HEK293 (cell line): ENCODE measurements at regions not wholly inside any gene's neighbourhood (a gene's known extent, or its start where the extent isn't known, plus 50 kb on each side); places are given as distances from the start of the nearest gene placed in this dataset.

Source experiments
- CTCF ChIA-PET: fragments of 350-600 bp; formaldehyde crosslinking; extraction: SDS; loops from one replicate; lab custom pipeline; 2021; ENCODE audit warnings: antibody characterized with exemption; lab: Yijun Ruan, JAX
- POLR2A ChIA-PET: fragments of 300-600 bp; formaldehyde crosslinking; extraction: SDS; loops from one replicate; lab custom pipeline; 2020; ENCODE audit warnings: antibody characterized with exemption, inconsistent platforms; lab: Yijun Ruan, JAX
- H3K27ac ChIP-seq: fragments of 200-500 bp; sonication (Bioruptor generic); 2 replicates; pipeline ENCODE4 v1.5.1; 2014; ENCODE audit warnings: low read depth, low read length, control low read depth, inconsistent platforms; ENCODE audit errors: extremely low read depth
- H3K36me3 ChIP-seq, 2 experiments: fragments of 200-500 bp in 1 of 2; sonication (Bioruptor generic) in 1 of 2; 1 replicate in 1 of 2; 2 replicates in 1 of 2; pipeline ENCODE4 v1.5.1; 2014 to 2017; ENCODE audit warnings: inconsistent platforms in 2 of 2, low read length in 2 of 2; ENCODE audit not compliant: control insufficient read depth in 2 of 2, insufficient read depth in 1 of 2
- H3K4me1 ChIP-seq: fragments of 200-500 bp; sonication (Bioruptor generic); 2 replicates; pipeline ENCODE4 v1.5.1; 2014; ENCODE audit warnings: mild to moderate bottlenecking, low read length, inconsistent platforms; ENCODE audit not compliant: control insufficient read depth, insufficient read depth
- H3K4me3 ChIP-seq: 2 replicates; pipeline ENCODE4 v1.5.1; 2011; ENCODE audit warnings: low read depth, mild to moderate bottlenecking, control low read depth, low read length, moderate library complexity
- H3K9me3 ChIP-seq: fragments of 200-500 bp; sonication (Bioruptor generic); 2 replicates; pipeline ENCODE4 v1.5.1; 2014; ENCODE audit warnings: low read depth, low read length, inconsistent platforms; ENCODE audit not compliant: control insufficient read depth, insufficient read depth
- ATF2 ChIP-seq: fragments of 450-650 bp; formaldehyde crosslinking; IDR thresholded peaks from 2 replicates; pipeline ENCODE4 v1.5.1; 2016; ENCODE audit warnings: missing biosample characterization, missing genetic modification characterization, low read depth
- GFI1B ChIP-seq: fragments of 450-650 bp; formaldehyde crosslinking; IDR thresholded peaks from 2 replicates; pipeline ENCODE4 v1.5.1; 2016; ENCODE audit warnings: missing biosample characterization, missing genetic modification characterization
- GLIS1 ChIP-seq: fragments of 450-650 bp; formaldehyde crosslinking; IDR thresholded peaks from 2 replicates; pipeline ENCODE4 v1.5.1; 2016; ENCODE audit warnings: missing biosample characterization, missing genetic modification characterization
- GLIS2 ChIP-seq: fragments of 450-650 bp; formaldehyde crosslinking; IDR thresholded peaks from 2 replicates; pipeline ENCODE4 v1.5.1; 2016; ENCODE audit warnings: missing biosample characterization, missing genetic modification characterization
- INSM2 ChIP-seq: fragments of 450-650 bp; formaldehyde crosslinking; IDR thresholded peaks from 2 replicates; pipeline ENCODE4 v1.5.1; 2016; ENCODE audit warnings: missing biosample characterization, missing genetic modification characterization
- SETDB1 ChIP-seq: IDR thresholded peaks from one replicate; pipeline ENCODE4 v1.6.1; 2017; ENCODE audit warnings: mild to moderate bottlenecking, low read length, moderate library complexity, mixed read lengths; ENCODE audit not compliant: insufficient read length
- ZBTB1 ChIP-seq: fragments of 450-650 bp; formaldehyde crosslinking; IDR thresholded peaks from 2 replicates; pipeline ENCODE4 v1.5.1; 2016; ENCODE audit warnings: missing biosample characterization, missing genetic modification characterization
- ZBTB6 ChIP-seq: fragments of 450-650 bp; formaldehyde crosslinking; IDR thresholded peaks from 2 replicates; pipeline ENCODE4 v1.5.1; 2017; ENCODE audit warnings: missing biosample characterization, missing genetic modification characterization
- ZBTB7A ChIP-seq: fragments of 450-650 bp; formaldehyde crosslinking; IDR thresholded peaks from 2 replicates; pipeline ENCODE4 v1.5.1; 2016; ENCODE audit warnings: low read depth, missing biosample characterization, missing genetic modification characterization
- ZFHX2 ChIP-seq: fragments of 450-650 bp; formaldehyde crosslinking; conservative IDR thresholded peaks from 2 replicates; pipeline ENCODE4 v1.5.1; 2016; ENCODE audit warnings: missing biosample characterization, missing genetic modification characterization
- ZNF169 ChIP-seq: fragments of 450-650 bp; formaldehyde crosslinking; IDR thresholded peaks from 2 replicates; pipeline ENCODE4 v1.5.1; 2016; ENCODE audit warnings: missing biosample characterization, missing genetic modification characterization
- ZNF202 ChIP-seq: fragments of 450-650 bp; formaldehyde crosslinking; IDR thresholded peaks from 2 replicates; pipeline ENCODE4 v1.5.1; 2016; ENCODE audit warnings: missing biosample characterization, missing genetic modification characterization, borderline replicate concordance
- ZNF24 ChIP-seq: fragments of 450-650 bp; formaldehyde crosslinking; IDR thresholded peaks from 2 replicates; pipeline ENCODE4 v1.5.1; 2016; ENCODE audit warnings: missing biosample characterization, missing genetic modification characterization
- ZNF26 ChIP-seq: fragments of 450-650 bp; formaldehyde crosslinking; IDR thresholded peaks from 2 replicates; pipeline ENCODE4 v1.5.1; 2016; ENCODE audit warnings: missing biosample characterization, missing genetic modification characterization
- ZNF366 ChIP-seq: fragments of 450-650 bp; formaldehyde crosslinking; conservative IDR thresholded peaks from 2 replicates; pipeline ENCODE4 v1.5.1; 2016; ENCODE audit warnings: missing biosample characterization, missing genetic modification characterization
- ZNF398 ChIP-seq: fragments of 450-650 bp; formaldehyde crosslinking; IDR thresholded peaks from 2 replicates; pipeline ENCODE4 v1.5.1; 2017; ENCODE audit warnings: missing biosample characterization, missing genetic modification characterization
- ZNF433 ChIP-seq: fragments of 450-650 bp; formaldehyde crosslinking; IDR thresholded peaks from 2 replicates; pipeline ENCODE4 v1.5.1; 2016; ENCODE audit warnings: missing biosample characterization, missing genetic modification characterization, low read depth
- ZNF449 ChIP-seq: fragments of 450-650 bp; formaldehyde crosslinking; IDR thresholded peaks from 2 replicates; pipeline ENCODE4 v1.5.1; 2017; ENCODE audit warnings: missing biosample characterization, mild to moderate bottlenecking, missing genetic modification characterization, moderate library complexity
- ZNF596 ChIP-seq: fragments of 450-650 bp; IDR thresholded peaks from 2 replicates; pipeline ENCODE4 v1.5.0; 2018; ENCODE audit warnings: missing biosample characterization, mild to moderate bottlenecking, missing genetic modification characterization, moderate library complexity
- ZNF777 ChIP-seq: fragments of 450-650 bp; formaldehyde crosslinking; IDR thresholded peaks from 2 replicates; pipeline ENCODE4 v1.5.1; 2017; ENCODE audit warnings: missing biosample characterization, missing genetic modification characterization, borderline replicate concordance
- ZNF837 ChIP-seq: fragments of 450-650 bp; formaldehyde crosslinking; IDR thresholded peaks from 2 replicates; pipeline ENCODE4 v1.5.1; 2016; ENCODE audit warnings: missing biosample characterization, missing genetic modification characterization

GRCh38 chr20:36092398-36093024 is 62.0 kb upstream of the EPB41L1 start:
- POLR2A ChIA-PET = interaction anchor here (0.8 kb wide), 2 partner anchors 28 to 138 kb away, joined by 3 read pairs; partner anchors contain the start of gene SCAND1
- Histone ChIP-seq H3K9me3 (no peaks in the 10 kb centered on the region), H3K36me3 (no peaks in the 10 kb centered on the region), H3K27ac (no peak overlapping the region; the same call in 1 of the 2 replicates), H3K4me3 (peak overlapping the region; percentile 54), H3K4me1 (no peaks in the 10 kb centered on the region)
- CTCF ChIA-PET = interaction anchor here (0.7 to 1.4 kb wide), 3 partner anchors 11 to 123 kb away, joined by 3 to 4 read pairs (median 3); no protein-coding TSS in a partner anchor
- no peak for TF ChIP-seq ZNF202 (tag by site-specific recombination)
- TF ChIP-seq ZNF26 = no peak
- peak; percentile 63; the same call in 1 of the 2 replicates for TF ChIP-seq ZBTB6 (tag by site-specific recombination)
- no peak for TF ChIP-seq INSM2
- no peak for TF ChIP-seq GFI1B (tag by site-specific recombination)
- no peak for TF ChIP-seq ZNF433
- no peak for TF ChIP-seq ZNF777 (tag by site-specific recombination)
- no peak for TF ChIP-seq ATF2 (tag by site-specific recombination)
- no peak for TF ChIP-seq ZNF366 (tag by site-specific recombination)
- peak; percentile 33; the same call in 1 of the 2 replicates for TF ChIP-seq ZNF398 (tag by site-specific recombination)

- no peaks in the 10 kb centered on the region for H3K9me3 ChIP-seq
- no peaks in the 10 kb centered on the region for H3K4me1 ChIP-seq
- H3K27ac ChIP-seq = no peak overlapping the region; the same call in 1 of the 2 replicates
- ChIA-PET CTCF (interaction anchor here (0.7 to 1.5 kb wide), 3 partner anchors 10 to 98 kb away, joined by 3 to 5 read pairs (median 4); no protein-coding TSS in a partner anchor), POLR2A (interaction anchor here (0.8 to 1.0 kb wide), 2 partner anchors 29 to 139 kb away, joined by 3 read pairs; partner anchors contain the start of gene SCAND1)
- H3K36me3 ChIP-seq = no peaks in the 10 kb centered on the region
- peak overlapping the region; percentile 54 for H3K4me3 ChIP-seq
- peak; percentile 91; the same call in 1 of the 2 replicates for TF ChIP-seq ZBTB1 (tag by site-specific recombination)
- peak; percentile 94; the same call in 1 of the 2 replicates for TF ChIP-seq ZNF837 (tag by site-specific recombination)
- TF ChIP-seq ZBTB7A (tag by site-specific recombination) = peak; percentile 93
- no peak for TF ChIP-seq ZNF596 (tag by site-specific recombination)
- TF ChIP-seq SETDB1 = no peak
- TF ChIP-seq GLIS2 (tag by site-specific recombination) = peak; percentile 88
- no peak for TF ChIP-seq ZNF449
- peak; percentile 84 for TF ChIP-seq GLIS1
- TF ChIP-seq ZNF433 = no peak
- peak; percentile 83; the same call in 1 of the 2 replicates for TF ChIP-seq ZNF169
- TF ChIP-seq ZFHX2 (tag by site-specific recombination) = peak; percentile 99
- TF ChIP-seq ZNF777 (tag by site-specific recombination) = peak; percentile 96
- peak; percentile 64; the same call in 1 of the 2 replicates for TF ChIP-seq ZNF24 (tag by site-specific recombination)
Measured at GRCh38 chr20:36093025-36093803, 61.3 kb upstream of the EPB41L1 start.
